K562 (cell line): ENCODE measurements at regions not wholly inside any gene's neighbourhood (a gene's known extent, or its start where the extent isn't known, plus 50 kb on each side); places are given as distances from the start of the nearest gene placed in this dataset.

Experiments used
- ATAC-seq: fragments of 200-7000 bp; cut with Tn5 transposase; 3 replicates; pipeline ENCODE4 v1.9.1; 2020; ENCODE audit warnings: moderate library complexity
- BruUV-seq: library from RNA; stranded (reverse); fragments of 400-500 nt; replicated peaks from 2 replicates; lab custom pipeline; 2021; lab: Mats Ljungman, UMichigan
- CTCF ChIA-PET: fragments of 300-600 bp; formaldehyde crosslinking; extraction: SDS; loops from one replicate; lab custom pipeline; 2021; ENCODE audit warnings: low intra/inter-chr PET ratio; lab: Yijun Ruan, JAX
- POLR2A ChIA-PET: fragments of 300-600, 350-650 bp; sonication (Branson Sonifier 250); formaldehyde crosslinking; extraction: SDS; loops from one replicate; lab custom pipeline; 2021; ENCODE audit warnings: antibody characterized with exemption, inconsistent platforms; lab: Yijun Ruan, JAX
- DNase-seq, 4 experiments: peaks; one replicate each; pipeline versions ENCODE4 v3.0.0 to v3.0.0-alpha.2; 2011 to 2018; ENCODE audit warnings: low spot score in 3 of 4, mixed read lengths in 3 of 4; ENCODE audit errors: extremely low read depth in 1 of 4
- FAIRE-seq: peaks from 2 replicates; lab custom pipeline; 2011; peaks lifted over from hg19 to GRCh38; lab: Jason Lieb, UNC
- H2AFZ ChIP-seq: 2 replicates; pipeline ENCODE4 v1.6.0; 2011; ENCODE audit warnings: low read depth, low read length, control low read depth, inconsistent platforms
- H3K27ac ChIP-seq: fragments of 200-600 bp; 3 replicates; pipeline ENCODE4 v1.8.0; 2011; ENCODE audit warnings: low read depth, mild to moderate bottlenecking, control low read depth, inconsistent platforms, low read length, moderate library complexity, mixed read lengths; ENCODE audit errors: extremely low read depth
- H3K27me3 ChIP-seq, 2 experiments: fragments of 300-600 bp in 1 of 2; 2 replicates in 1 of 2; 3 replicates in 1 of 2; pipeline versions ENCODE4 v1.6.0 to v1.8.0; 2011; ENCODE audit warnings: inconsistent platforms in 2 of 2, low read length in 2 of 2, mild to moderate bottlenecking in 1 of 2, mixed read lengths in 1 of 2, moderate library complexity in 1 of 2; ENCODE audit not compliant: control insufficient read depth in 2 of 2, insufficient read depth in 2 of 2
- H3K36me3 ChIP-seq: fragments of 300-600 bp; 3 replicates; pipeline ENCODE4 v1.8.0; 2011; ENCODE audit warnings: mild to moderate bottlenecking, low read length, inconsistent platforms; ENCODE audit not compliant: control insufficient read depth, insufficient read depth
- H3K4me1 ChIP-seq, 2 experiments: fragments of 200-600 bp in 1 of 2; replicated peaks in 1 of 2; 2 replicates in 1 of 2; 3 replicates in 1 of 2; pipeline versions ENCODE4 v1.5.1 to v1.8.0; 2011; ENCODE audit warnings: inconsistent platforms in 2 of 2, low read length in 2 of 2, mild to moderate bottlenecking in 1 of 2, mixed read lengths in 1 of 2, moderate library complexity in 1 of 2; ENCODE audit not compliant: control insufficient read depth in 2 of 2, insufficient read depth in 2 of 2
- H3K4me2 ChIP-seq: 2 replicates; pipeline ENCODE4 v1.6.1; 2011; ENCODE audit warnings: low read length, control low read depth, inconsistent platforms, mixed read lengths; ENCODE audit not compliant: insufficient read depth
- H3K4me3 ChIP-seq: fragments of 200-600 bp; sonication (generic), shearing (Covaris generic); 2 replicates; pipeline ENCODE4 v1.5.1; 2016; ENCODE audit warnings: control low read depth, inconsistent platforms
- H3K79me2 ChIP-seq: fragments of 200-600 bp; 3 replicates; pipeline ENCODE4 v1.8.0; 2011; ENCODE audit warnings: low read length, inconsistent platforms; ENCODE audit not compliant: control insufficient read depth, insufficient read depth
- H3K9ac ChIP-seq, 2 experiments: 2 replicates each; pipeline versions ENCODE4 v1.6.0 to v1.6.1; 2011; ENCODE audit warnings: low read depth in 2 of 2, low read length in 2 of 2, control low read depth in 1 of 2, inconsistent platforms in 1 of 2, mild to moderate bottlenecking in 1 of 2, mixed read lengths in 1 of 2; ENCODE audit not compliant: insufficient read depth in 1 of 2
- H3K9me1 ChIP-seq: one replicate; pipeline ENCODE4 v1.6.0; 2011; ENCODE audit warnings: inconsistent platforms, mild to moderate bottlenecking, low read length, moderate library complexity; ENCODE audit not compliant: control insufficient read depth, insufficient read depth
- H3K9me3 ChIP-seq: replicated peaks from 2 replicates; pipeline ENCODE4 v1.5.1; 2011; ENCODE audit warnings: low read depth, low read length, inconsistent platforms; ENCODE audit not compliant: control insufficient read depth, insufficient read depth
- H4K20me1 ChIP-seq: replicated peaks from 2 replicates; pipeline ENCODE4 v1.6.1; 2011; ENCODE audit warnings: low read length, inconsistent platforms, mixed read lengths; ENCODE audit not compliant: control insufficient read depth, insufficient read depth
- BCOR ChIP-seq: fragments of 450-650 bp; IDR thresholded peaks from 2 replicates; pipeline ENCODE4 v1.6.1; 2016
- CBX3 ChIP-seq, 2 experiments: IDR thresholded peaks; 1 replicate in 1 of 2; 2 replicates in 1 of 2; pipeline ENCODE4 v1.6.1; 2012; ENCODE audit warnings: inconsistent platforms in 2 of 2, low read length in 2 of 2, borderline replicate concordance in 1 of 2, control low read depth in 1 of 2
- KDM1A ChIP-seq, 2 experiments: fragments of 450-650 bp; IDR thresholded peaks; 2 replicates each; pipeline ENCODE4 v1.6.1; 2016; ENCODE audit warnings: mild to moderate bottlenecking in 2 of 2
- NBN ChIP-seq: fragments of 450-650 bp; IDR thresholded peaks from 2 replicates; pipeline ENCODE4 v1.6.1; 2016; ENCODE audit warnings: low read depth, mild to moderate bottlenecking
- POLR3A ChIP-seq: IDR thresholded peaks from 2 replicates; pipeline ENCODE4 v1.6.1; 2011; ENCODE audit warnings: borderline replicate concordance, mild to moderate bottlenecking, moderate library complexity; ENCODE audit not compliant: insufficient read length, insufficient read depth; ENCODE audit errors: extremely low read depth
- RBM25 ChIP-seq: fragments of 200-400 bp; formaldehyde crosslinking; IDR thresholded peaks from 2 replicates; pipeline ENCODE4 v1.6.1; 2018; ENCODE audit warnings: low read length, low read depth, moderate library complexity; ENCODE audit not compliant: severe bottlenecking
- SMC3 ChIP-seq: conservative IDR thresholded peaks from 2 replicates; pipeline ENCODE4 v1.6.1; 2011; ENCODE audit warnings: low read depth, low read length, improper control_type of control experiment; ENCODE audit not compliant: insufficient read depth
- THRA ChIP-seq: fragments of 450-650 bp; IDR thresholded peaks from 2 replicates; pipeline ENCODE4 v1.6.1; 2017; ENCODE audit warnings: mild to moderate bottlenecking, moderate library complexity
- ZFP36 ChIP-seq: fragments of 150-350 bp; IDR thresholded peaks from 2 replicates; pipeline ENCODE4 v1.6.1; 2018; ENCODE audit warnings: low read length, low read depth; ENCODE audit not compliant: partially characterized antibody
- ZNF318 ChIP-seq, 2 experiments: fragments of 450-650 bp; IDR thresholded peaks; 2 replicates each; pipeline ENCODE4 v1.6.1; 2016; ENCODE audit warnings: mild to moderate bottlenecking in 2 of 2, borderline replicate concordance in 1 of 2, low read depth in 1 of 2, moderate library complexity in 1 of 2
- WGBS: fragments of 100-300 bp; shearing (Covaris generic); methylation state at CpG from one replicate; pipeline ENCODE4 v1.1.6; 2016; ENCODE audit warnings: low coverage, mixed read lengths; ENCODE audit not compliant: insufficient coverage; ENCODE audit errors: missing lambda C conversion rate; 5-methylcytosine and 5-hydroxymethylcytosine counted together
- in situ Hi-C: fragments of 300-500 bp; cut with MboI; formaldehyde crosslinking; loops from 4 replicates; pipeline ENCODE4 v1.15.0; 2018; ENCODE audit warnings: inconsistent platforms, mixed read lengths
- intact Hi-C: fragments of 100-400 bp; cut with micrococcal nuclease; formaldehyde crosslinking; loops from 2 replicates; pipeline ENCODE4 v1.14.2; 2022

- no peak overlapping the region for H3K27ac ChIP-seq
- in situ Hi-C loops = no loop called here
- BruUV-seq = no TSS peak
These were observed 123.9 kb upstream of the CIBAR2 start for GRCh38 chr16:85235991-85236817.

More at GRCh38 chr16:85235991-85236817, 123.9 kb upstream of the CIBAR2 start:
- no peak overlapping the region for H2AFZ ChIP-seq
- H3K79me2 ChIP-seq = peaks cover 8% of the 10 kb centered on the region; the same call in 1 of the 3 replicates
- H4K20me1 ChIP-seq = peaks cover 29% of the 10 kb centered on the region
- CTCF ChIA-PET = no interaction called here
- DNase-seq (no peak), ATAC-seq (no peak), FAIRE-seq (no peak)
- TF ChIP-seq SMC3 (no peak), THRA (no peak), POLR3A (no peak), BCOR (peak; percentile 76; the same call in 1 of the 2 replicates), KDM1A (IDR thresholded peaks at IDR 0.05) (peak; percentile 71 to 77), ZNF318 (IDR thresholded peaks at IDR 0.05; ENCODE audit: borderline replicate concordance in 1 of 2, low read depth in 1 of 2) (no peak), NBN (no peak), ZFP36 (peak; percentile 75), RBM25 (peak; percentile 85), CBX3 (IDR thresholded peaks at IDR 0.05; ENCODE audit: borderline replicate concordance in 1 of 2, low read length in 2 of 2) (peak in 1 of 2 experiments; percentile 72; a peak in 1 of 3 replicates)
- H3K9ac ChIP-seq = peak overlapping the region in 1 of 2 experiments; percentile 58; a peak in 1 of 4 replicates
- H3K27me3 ChIP-seq = no peaks in the 10 kb centered on the region
- peaks cover 0 to 50% of the 10 kb centered on the region in 2 experiments; a peak in 4 of 5 replicates for H3K4me1 ChIP-seq
- H3K9me1 ChIP-seq = no peaks in the 10 kb centered on the region
- no peak overlapping the region for H3K4me3 ChIP-seq
- no peak overlapping the region for H3K4me2 ChIP-seq
- no peaks in the 10 kb centered on the region for H3K9me3 ChIP-seq
- intact Hi-C loops = no loop called here
- POLR2A ChIA-PET = interaction anchor here (0.7 to 1.2 kb wide), 2 partner anchors 8 to 204 kb away, joined by 3 read pairs; no protein-coding TSS in a partner anchor
- H3K36me3 ChIP-seq = no peaks in the 10 kb centered on the region
- WGBS = 65% methylated on average over 16 of the region's 20 CpGs
